ENCODE measurements at regions not wholly inside any gene's neighbourhood (a gene's known extent, or its start where the extent isn't known, plus 50 kb on each side); places are given as distances from the start of the nearest gene placed in this dataset.

DNA sequence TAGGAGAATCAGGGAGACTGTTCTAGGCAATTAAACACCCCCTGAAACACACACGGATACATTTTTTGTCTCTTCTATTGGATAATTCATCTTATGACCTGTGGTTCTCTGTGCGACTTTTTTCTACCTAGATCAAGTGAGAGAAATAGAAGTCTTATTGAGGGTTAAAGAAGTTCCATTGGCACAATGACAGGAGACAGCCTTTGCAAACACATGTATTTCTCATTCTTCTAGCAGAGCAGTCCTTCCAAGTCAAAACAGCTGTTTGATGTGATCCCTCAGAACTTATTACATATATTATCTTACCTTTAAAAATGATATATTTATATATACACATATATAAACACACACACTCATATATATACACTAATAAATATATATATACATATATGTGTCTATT lies 496.7 kb downstream of the SLC6A15 start:
- TF ChIP-seq, protein P1, sequence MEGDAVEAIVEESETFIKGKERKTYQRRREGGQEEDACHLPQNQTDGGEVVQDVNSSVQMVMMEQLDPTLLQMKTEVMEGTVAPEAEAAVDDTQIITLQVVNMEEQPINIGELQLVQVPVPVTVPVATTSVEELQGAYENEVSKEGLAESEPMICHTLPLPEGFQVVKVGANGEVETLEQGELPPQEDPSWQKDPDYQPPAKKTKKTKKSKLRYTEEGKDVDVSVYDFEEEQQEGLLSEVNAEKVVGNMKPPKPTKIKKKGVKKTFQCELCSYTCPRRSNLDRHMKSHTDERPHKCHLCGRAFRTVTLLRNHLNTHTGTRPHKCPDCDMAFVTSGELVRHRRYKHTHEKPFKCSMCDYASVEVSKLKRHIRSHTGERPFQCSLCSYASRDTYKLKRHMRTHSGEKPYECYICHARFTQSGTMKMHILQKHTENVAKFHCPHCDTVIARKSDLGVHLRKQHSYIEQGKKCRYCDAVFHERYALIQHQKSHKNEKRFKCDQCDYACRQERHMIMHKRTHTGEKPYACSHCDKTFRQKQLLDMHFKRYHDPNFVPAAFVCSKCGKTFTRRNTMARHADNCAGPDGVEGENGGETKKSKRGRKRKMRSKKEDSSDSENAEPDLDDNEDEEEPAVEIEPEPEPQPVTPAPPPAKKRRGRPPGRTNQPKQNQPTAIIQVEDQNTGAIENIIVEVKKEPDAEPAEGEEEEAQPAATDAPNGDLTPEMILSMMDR (IDR thresholded peaks at IDR 0.05) = no peak
- TF ChIP-seq EP300 (IDR thresholded peaks at IDR 0.05; ENCODE audit: low read depth) = no peak
